NCI-H748 treated with DMSO at 0.1 percent for 48 hours (cell line): ENCODE measurements at regions not wholly inside any gene's neighbourhood (a gene's known extent, or its start where the extent isn't known, plus 50 kb on each side); places are given as distances from the start of the nearest gene placed in this dataset.
A peak's percentile ranks its signal among the peaks of the same experiment; 100 is the strongest.

Experiments
- DNase-seq: peaks from one replicate; lab custom pipeline; 2025; lab: John Stamatoyannopoulos, UW

- DNase-seq = peak; percentile 5
Observed at GRCh38 chr4:122671919-122672490, 51.1 kb upstream of the IL21 start.

DNA sequence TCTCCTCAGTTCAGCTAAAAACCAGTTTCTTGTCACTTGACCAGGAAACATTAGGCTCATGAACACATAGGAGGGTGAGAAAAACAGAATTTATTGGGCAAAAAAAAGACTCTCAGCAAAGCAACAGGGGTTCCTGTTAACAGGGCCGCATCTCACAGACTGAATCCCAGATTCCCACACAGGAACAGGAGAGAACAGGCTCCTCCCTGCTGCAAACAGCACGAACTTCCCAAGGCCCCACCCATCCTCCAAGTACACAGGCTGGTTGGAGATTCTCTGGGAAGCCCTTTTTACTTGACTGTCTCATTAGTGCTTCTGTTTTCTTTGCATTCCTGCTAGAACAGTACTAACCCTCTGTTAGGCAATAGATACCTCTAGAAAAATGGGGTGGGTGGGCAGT lies 52.4 kb upstream of the IL21 start:
- DNase-seq = no peak

- DNase-seq = no peak
Observed at GRCh38 chr4:122674371-122674770, 53.5 kb upstream of the IL21 start.

GRCh38 chr4:122679317-122679716 lies 53.2 kb upstream of the BBS12 start:
- DNase-seq = no peak

- no peak for DNase-seq
Observed at GRCh38 chr4:122679946-122680345, 52.6 kb upstream of the BBS12 start.

DNA sequence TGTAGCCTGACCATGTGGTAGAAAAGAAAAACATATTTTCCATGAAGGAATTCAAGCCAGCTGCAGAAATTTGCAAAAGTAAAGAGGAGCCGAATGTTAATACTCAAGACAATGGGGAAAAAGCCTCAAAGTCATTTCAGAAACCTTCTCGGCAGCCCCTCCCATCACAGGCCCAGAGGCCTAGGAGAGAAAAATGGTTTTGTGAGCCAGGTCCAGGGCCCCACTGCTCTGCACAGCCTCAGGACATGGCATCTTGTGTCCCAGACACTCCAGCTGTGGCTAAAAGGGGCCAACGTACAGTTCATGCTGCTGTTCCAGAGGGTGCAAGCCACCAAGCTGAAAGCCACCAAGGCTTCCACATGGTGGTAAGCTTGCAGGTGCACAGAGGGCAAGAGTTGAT lies 50.9 kb upstream of the BBS12 start:
- no peak for DNase-seq
